Vagina (tissue), 2 donors: ENCODE measurements at regions not wholly inside any gene's neighbourhood (a gene's known extent, or its start where the extent isn't known, plus 50 kb on each side); places are given as distances from the start of the nearest gene placed in this dataset.

Experiments used
- POLR2A ChIP-seq, 2 donors: fragments of 450-650 bp; IDR thresholded peaks; one replicate each; pipeline ENCODE4 v1.6.1; 2017; ENCODE audit warnings: antibody characterized with exemption in 2 of 2, mild to moderate bottlenecking in 2 of 2, moderate library complexity in 2 of 2
- POLR2AphosphoS5 ChIP-seq, 2 donors: sonication (generic); formaldehyde crosslinking; IDR thresholded peaks; one replicate each; pipeline ENCODE4 v1.9.0; 2017; ENCODE audit warnings: antibody characterized with exemption in 2 of 2, mild to moderate bottlenecking in 2 of 2, low read depth in 1 of 2; ENCODE audit not compliant: insufficient read depth in 1 of 2
- TF ChIP-seq, protein P1 (sequence below), 3 experiments: fragments of 450-650 bp in 2 of 3; fragments of 200-600 bp in 1 of 3; sonication (generic) in 1 of 3; IDR thresholded peaks; one replicate each; pipeline ENCODE4 v1.5.1; 2017 to 2019; ENCODE audit warnings: antibody characterized with exemption in 3 of 3, mild to moderate bottlenecking in 2 of 3, moderate library complexity in 2 of 3

DNA sequence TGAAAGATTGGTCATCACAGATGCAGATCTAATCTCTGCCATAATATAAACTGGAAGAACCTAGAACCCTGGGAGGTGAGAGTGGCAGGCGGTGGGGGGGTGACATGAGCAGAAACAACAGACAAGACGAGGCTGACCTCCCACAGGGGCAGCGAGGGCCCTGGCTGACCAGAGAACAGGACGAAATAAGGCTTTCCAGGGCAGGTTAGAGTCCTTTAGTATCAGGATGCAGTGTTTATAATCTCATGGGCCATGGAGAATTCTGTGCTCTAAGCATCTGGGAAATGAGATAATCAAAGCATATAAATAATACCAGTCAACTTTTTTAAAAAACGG is 102.7 kb upstream of the BCL2L14 start:
- TF ChIP-seq, protein P1, sequence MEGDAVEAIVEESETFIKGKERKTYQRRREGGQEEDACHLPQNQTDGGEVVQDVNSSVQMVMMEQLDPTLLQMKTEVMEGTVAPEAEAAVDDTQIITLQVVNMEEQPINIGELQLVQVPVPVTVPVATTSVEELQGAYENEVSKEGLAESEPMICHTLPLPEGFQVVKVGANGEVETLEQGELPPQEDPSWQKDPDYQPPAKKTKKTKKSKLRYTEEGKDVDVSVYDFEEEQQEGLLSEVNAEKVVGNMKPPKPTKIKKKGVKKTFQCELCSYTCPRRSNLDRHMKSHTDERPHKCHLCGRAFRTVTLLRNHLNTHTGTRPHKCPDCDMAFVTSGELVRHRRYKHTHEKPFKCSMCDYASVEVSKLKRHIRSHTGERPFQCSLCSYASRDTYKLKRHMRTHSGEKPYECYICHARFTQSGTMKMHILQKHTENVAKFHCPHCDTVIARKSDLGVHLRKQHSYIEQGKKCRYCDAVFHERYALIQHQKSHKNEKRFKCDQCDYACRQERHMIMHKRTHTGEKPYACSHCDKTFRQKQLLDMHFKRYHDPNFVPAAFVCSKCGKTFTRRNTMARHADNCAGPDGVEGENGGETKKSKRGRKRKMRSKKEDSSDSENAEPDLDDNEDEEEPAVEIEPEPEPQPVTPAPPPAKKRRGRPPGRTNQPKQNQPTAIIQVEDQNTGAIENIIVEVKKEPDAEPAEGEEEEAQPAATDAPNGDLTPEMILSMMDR (IDR thresholded peaks at IDR 0.05): no peak
- TF ChIP-seq POLR2A (IDR thresholded peaks at IDR 0.05): no peak
- TF ChIP-seq POLR2AphosphoS5 (IDR thresholded peaks at IDR 0.05; ENCODE audit: insufficient read depth in 1 of 2, low read depth in 1 of 2): no peak
